ENCODE measurements at regions not wholly inside any gene's neighbourhood (a gene's known extent, or its start where the extent isn't known, plus 50 kb on each side); places are given as distances from the start of the nearest gene placed in this dataset.
"Not testable (repeated sequence)": the region's sequence is repeated elsewhere in the genome, so short reads cannot be mapped to it uniquely, and the experiment has no call there.

DNA sequence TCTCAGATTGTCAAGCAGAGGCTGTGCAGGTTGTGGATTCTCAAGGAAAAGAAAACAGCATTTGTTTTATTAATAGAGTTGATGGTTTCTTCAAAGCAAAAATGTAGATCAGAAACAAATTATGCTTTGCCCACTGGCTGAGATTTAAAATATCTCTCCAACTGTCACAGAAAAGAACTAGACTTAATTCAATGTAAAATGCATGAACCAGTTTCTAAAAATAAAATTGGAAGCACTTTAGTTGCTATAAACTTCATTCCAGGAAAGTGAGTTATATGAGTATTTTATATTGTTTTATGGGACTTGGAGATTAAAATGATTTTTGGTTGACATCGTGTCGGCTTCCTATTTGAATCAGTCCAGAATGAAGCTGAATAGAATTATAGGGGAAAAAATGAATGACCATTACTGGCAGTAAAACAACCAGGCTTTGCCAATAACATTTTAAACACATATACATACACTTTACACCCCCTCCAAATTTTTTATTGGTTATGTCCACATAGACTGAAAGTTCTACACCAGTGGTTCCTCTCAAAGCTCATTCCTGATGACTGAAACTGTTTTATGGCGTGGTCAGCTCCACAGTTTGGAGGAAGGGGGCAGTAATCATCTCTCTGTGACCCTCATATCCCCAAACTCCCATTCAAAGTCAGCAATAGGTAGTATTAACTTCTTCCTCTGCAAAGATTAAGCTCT is 55.5 kb upstream of the DAAM1 start:
- no peaks in the 10 kb centered on the region for H3K27me3 ChIP-seq
- H3K36me3 ChIP-seq: no peaks in the 10 kb centered on the region
- TF ChIP-seq, protein P1, sequence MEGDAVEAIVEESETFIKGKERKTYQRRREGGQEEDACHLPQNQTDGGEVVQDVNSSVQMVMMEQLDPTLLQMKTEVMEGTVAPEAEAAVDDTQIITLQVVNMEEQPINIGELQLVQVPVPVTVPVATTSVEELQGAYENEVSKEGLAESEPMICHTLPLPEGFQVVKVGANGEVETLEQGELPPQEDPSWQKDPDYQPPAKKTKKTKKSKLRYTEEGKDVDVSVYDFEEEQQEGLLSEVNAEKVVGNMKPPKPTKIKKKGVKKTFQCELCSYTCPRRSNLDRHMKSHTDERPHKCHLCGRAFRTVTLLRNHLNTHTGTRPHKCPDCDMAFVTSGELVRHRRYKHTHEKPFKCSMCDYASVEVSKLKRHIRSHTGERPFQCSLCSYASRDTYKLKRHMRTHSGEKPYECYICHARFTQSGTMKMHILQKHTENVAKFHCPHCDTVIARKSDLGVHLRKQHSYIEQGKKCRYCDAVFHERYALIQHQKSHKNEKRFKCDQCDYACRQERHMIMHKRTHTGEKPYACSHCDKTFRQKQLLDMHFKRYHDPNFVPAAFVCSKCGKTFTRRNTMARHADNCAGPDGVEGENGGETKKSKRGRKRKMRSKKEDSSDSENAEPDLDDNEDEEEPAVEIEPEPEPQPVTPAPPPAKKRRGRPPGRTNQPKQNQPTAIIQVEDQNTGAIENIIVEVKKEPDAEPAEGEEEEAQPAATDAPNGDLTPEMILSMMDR (IDR thresholded peaks at IDR 0.05): no peak
- no peak overlapping the region for H3K4me3 ChIP-seq (ENCODE audit: low read depth in 1 of 2, low read length in 1 of 2)
- no peak overlapping the region for H3K27ac ChIP-seq
- H3K9me3 ChIP-seq: no peaks in the 10 kb centered on the region
- no peaks in the 10 kb centered on the region for H3K4me1 ChIP-seq (ENCODE audit: control insufficient read depth in 1 of 2, insufficient read depth in 1 of 2, low read depth in 1 of 2, low read length in 1 of 2)

DNA sequence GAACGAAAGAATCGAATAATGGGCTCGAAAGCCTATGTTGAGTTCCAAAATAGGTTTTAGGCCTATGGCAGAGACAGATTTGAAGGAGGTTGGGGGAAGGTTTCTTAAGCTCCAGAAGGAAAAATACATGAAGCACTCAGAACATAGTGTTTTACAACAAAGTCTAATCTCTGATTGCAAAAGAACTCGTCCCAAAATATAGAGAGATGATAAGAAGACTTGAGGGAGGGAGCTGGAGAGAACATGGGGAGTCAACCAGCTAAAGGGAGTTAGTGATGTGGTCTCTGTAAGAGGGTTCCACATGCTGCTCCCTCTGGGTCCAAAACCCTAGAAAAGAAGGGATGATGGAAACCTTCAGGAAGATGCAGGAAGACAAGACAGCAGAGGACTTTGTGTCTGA is 54.8 kb upstream of the DAAM1 start:
- TF ChIP-seq, protein P1 (IDR thresholded peaks at IDR 0.05): no peak
- H3K4me1 ChIP-seq (ENCODE audit: control insufficient read depth in 1 of 2, insufficient read depth in 1 of 2, low read depth in 1 of 2, low read length in 1 of 2): no peaks in the 10 kb centered on the region
- H3K27ac ChIP-seq: no peak overlapping the region

DNA sequence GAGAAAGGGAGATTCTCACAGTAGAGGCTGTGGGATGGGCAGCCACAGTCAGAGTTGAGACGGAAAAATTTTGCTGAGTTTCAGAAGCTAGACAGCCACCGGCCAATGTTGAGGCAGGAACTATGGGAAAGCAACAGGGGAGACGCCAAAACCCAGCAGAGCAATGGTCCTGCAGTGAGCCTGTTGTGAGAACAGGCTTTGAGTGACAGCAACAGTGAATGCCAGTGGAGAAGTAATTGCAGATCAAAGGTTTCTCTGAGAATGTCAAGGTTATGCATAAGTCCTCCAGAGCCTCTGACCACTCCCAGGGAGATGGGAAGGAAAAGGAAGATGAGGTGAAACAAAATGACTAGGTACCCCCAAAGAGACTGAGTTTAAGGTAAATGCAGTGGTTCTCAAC is 54.2 kb upstream of the DAAM1 start:
- no peaks in the 10 kb centered on the region for H3K27me3 ChIP-seq
- H3K4me3 ChIP-seq (ENCODE audit: low read depth in 1 of 2, low read length in 1 of 2): no peak overlapping the region
- H3K27ac ChIP-seq: no peak overlapping the region
- no peaks in the 10 kb centered on the region for H3K36me3 ChIP-seq
- TF ChIP-seq, protein P1 (IDR thresholded peaks at IDR 0.05): no peak
- no peaks in the 10 kb centered on the region for H3K9me3 ChIP-seq
- H3K4me1 ChIP-seq (ENCODE audit: control insufficient read depth in 1 of 2, insufficient read depth in 1 of 2, low read depth in 1 of 2, low read length in 1 of 2): no peaks in the 10 kb centered on the region

More for the DNA sequence above, 54.8 kb upstream of the DAAM1 start:
- H3K9me3 ChIP-seq: no peaks in the 10 kb centered on the region
- no peaks in the 10 kb centered on the region for H3K36me3 ChIP-seq
- no peaks in the 10 kb centered on the region for H3K27me3 ChIP-seq
- no peak overlapping the region for H3K4me3 ChIP-seq (ENCODE audit: low read depth in 1 of 2, low read length in 1 of 2)

DNA sequence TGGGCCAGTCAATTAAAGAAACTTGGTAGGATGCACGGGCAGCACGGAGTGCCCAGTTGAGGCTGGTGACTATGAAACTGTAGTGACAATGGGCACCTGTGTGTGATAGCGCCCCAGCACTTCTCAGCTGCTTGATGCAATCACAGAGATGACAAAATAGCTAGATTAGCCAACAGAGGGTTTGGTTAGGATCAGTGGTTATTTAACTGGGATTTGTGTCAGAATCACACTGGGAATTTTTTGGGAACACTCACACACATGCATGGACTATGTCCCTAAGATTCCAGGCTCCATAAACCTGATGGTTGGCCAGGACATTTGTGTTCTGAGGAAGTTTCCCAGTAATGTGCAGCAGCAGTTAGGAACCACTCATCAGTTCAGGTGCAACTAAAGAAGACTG is 51.2 kb upstream of the DAAM1 start:
- Histone ChIP-seq H3K27ac (no peak overlapping the region), H3K36me3 (no peaks in the 10 kb centered on the region), H3K4me3 (ENCODE audit: low read depth in 1 of 2, low read length in 1 of 2) (no peak overlapping the region), H3K27me3 (no peaks in the 10 kb centered on the region), H3K4me1 (ENCODE audit: control insufficient read depth in 1 of 2, insufficient read depth in 1 of 2, low read depth in 1 of 2, low read length in 1 of 2) (no peaks in the 10 kb centered on the region), H3K9me3 (no peaks in the 10 kb centered on the region)
- TF ChIP-seq, protein P1 (IDR thresholded peaks at IDR 0.05): no peak

DNA sequence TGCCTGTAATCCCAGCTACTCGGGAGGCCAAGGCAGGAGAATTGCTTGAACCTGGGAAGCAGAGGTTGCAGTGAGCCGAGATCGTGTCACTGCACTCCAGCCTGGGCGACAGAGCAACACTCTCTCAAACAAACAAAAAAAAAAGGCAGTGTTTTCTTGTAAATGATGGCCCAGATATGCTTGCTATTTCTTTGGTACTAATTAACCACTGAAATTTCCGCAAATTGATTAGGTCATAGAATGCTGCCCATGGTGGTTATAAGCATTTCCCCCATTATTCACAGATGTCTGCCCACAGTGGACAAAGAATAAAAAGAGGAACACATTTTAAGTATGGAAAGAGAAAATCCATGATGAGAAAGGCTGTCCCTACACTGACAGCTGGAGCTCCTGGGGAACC is 49.9 kb upstream of the DAAM1 start:
- H3K4me3 ChIP-seq (ENCODE audit: low read depth in 1 of 2, low read length in 1 of 2); H3K4me1 ChIP-seq (ENCODE audit: control insufficient read depth in 1 of 2, insufficient read depth in 1 of 2, low read depth in 1 of 2, low read length in 1 of 2); H3K36me3 ChIP-seq; H3K27ac ChIP-seq; H3K27me3 ChIP-seq; H3K9me3 ChIP-seq: not testable (repeated sequence)
